Stimulated activated CD4-positive, alpha-beta T cell treated with anti-CD3 and anti-CD28 coated beads, Interleukin-4, amount 100 ng/mL, for 4 hours (primary cell): ENCODE measurements at regions not wholly inside any gene's neighbourhood (a gene's known extent, or its start where the extent isn't known, plus 50 kb on each side); places are given as distances from the start of the nearest gene placed in this dataset.
A peak's percentile ranks its signal among the peaks of the same experiment; 100 is the strongest.

ENCODE experiments used
- DNase-seq, 2 experiments: peaks; one replicate each; pipeline ENCODE4 v3.0.0-alpha.2; 2020

GRCh38 chr3:72449551-72449950, 398.7 kb downstream of the SHQ1 start:
- no peak for DNase-seq

GRCh38 chr3:72448858-72449257, 399.4 kb downstream of the SHQ1 start:
- no peak for DNase-seq

GRCh38 chr3:72448375-72448823, 399.8 kb downstream of the SHQ1 start:
- DNase-seq: no peak

- peak; percentile 90 to 93 for DNase-seq
Measured at GRCh38 chr3:72447059-72447946, 400.9 kb downstream of the SHQ1 start.

- peak in 1 of 2 experiments; percentile 13 for DNase-seq
Measured at GRCh38 chr3:72446218-72447058, 401.8 kb downstream of the SHQ1 start, which contains the start of gene RYBP. Gene RYBP (minus strand): TSS chr3:72446621.

- DNase-seq: no peak
Measured at GRCh38 chr3:72445827-72446217, 402.4 kb downstream of the SHQ1 start.

- no peak for DNase-seq
Measured at GRCh38 chr3:72444656-72445223, 403.5 kb downstream of the SHQ1 start.

GRCh38 chr3:72442759-72443158, 405.5 kb downstream of the SHQ1 start:
- no peak for DNase-seq

GRCh38 chr3:72441284-72441994, 406.8 kb downstream of the SHQ1 start:
- DNase-seq: no peak

- no peak for DNase-seq
Measured at GRCh38 chr3:72440491-72440890, 407.8 kb downstream of the SHQ1 start.

- DNase-seq: no peak
Measured at GRCh38 chr3:72439321-72440183, 408.7 kb downstream of the SHQ1 start.

GRCh38 chr3:72437661-72438406, 410.4 kb downstream of the SHQ1 start:
- no peak for DNase-seq

GRCh38 chr3:72436863-72437592, 411.2 kb downstream of the SHQ1 start:
- DNase-seq: no peak

GRCh38 chr3:72434296-72434695, 413.9 kb downstream of the SHQ1 start:
- no peak for DNase-seq

- DNase-seq: no peak
Measured at GRCh38 chr3:72432246-72432645, 416.0 kb downstream of the SHQ1 start.

GRCh38 chr3:72429589-72430353, 418.5 kb downstream of the SHQ1 start:
- DNase-seq: no peak

- DNase-seq: no peak
Measured at GRCh38 chr3:72428803-72429202, 419.4 kb downstream of the SHQ1 start.

- DNase-seq: no peak
Measured at GRCh38 chr3:72427624-72428023, 420.6 kb downstream of the SHQ1 start.
